Peyer's patch (tissue), 4 donors: ENCODE measurements at regions not wholly inside any gene's neighbourhood (a gene's known extent, or its start where the extent isn't known, plus 50 kb on each side); places are given as distances from the start of the nearest gene placed in this dataset.

Source experiments
- DNase-seq, 3 donors: peaks; one replicate each; pipeline ENCODE4 v3.0.0-alpha.2; 2017 to 2019
- H3K27ac ChIP-seq, 4 donors: fragments of 200-600 bp; sonication (generic); one replicate each; pipeline ENCODE4 v1.5.1; 2016 to 2019
- H3K27me3 ChIP-seq, 2 donors: fragments of 200-600 bp; sonication (generic); one replicate each; pipeline ENCODE4 v1.5.1; 2019
- H3K36me3 ChIP-seq, 3 donors: fragments of 200-600 bp; sonication (generic); one replicate each; pipeline ENCODE4 v1.5.1; 2016 to 2019
- H3K4me1 ChIP-seq, 4 donors: fragments of 200-600 bp; sonication (generic); one replicate each; pipeline ENCODE4 v1.5.1; 2016 to 2019
- H3K4me3 ChIP-seq, 4 donors: fragments of 200-600 bp; sonication (generic); 1 replicate in 3 of 4; 2 replicates in 1 of 4; pipeline ENCODE4 v1.5.1; 2016 to 2019; ENCODE audit warnings: mild to moderate bottlenecking in 1 of 4
- H3K9me3 ChIP-seq, 4 donors: fragments of 200-600 bp; sonication (generic); one replicate each; pipeline ENCODE4 v1.5.1; 2016 to 2019; ENCODE audit warnings: mild to moderate bottlenecking in 1 of 4
- CTCF ChIP-seq, 6 experiments: fragments of 450-650 bp in 4 of 6; fragments of 200-600 bp in 2 of 6; sonication (generic) in 1 of 6; IDR thresholded peaks; one replicate each; pipeline ENCODE4 v1.5.1; 2017 to 2019; ENCODE audit warnings: antibody characterized with exemption in 6 of 6, mild to moderate bottlenecking in 3 of 6, moderate library complexity in 1 of 6
- POLR2A ChIP-seq, 2 donors: fragments of 450-650 bp; IDR thresholded peaks; one replicate each; pipeline ENCODE4 v1.5.1; 2017; ENCODE audit warnings: antibody characterized with exemption in 2 of 2, mild to moderate bottlenecking in 2 of 2, moderate library complexity in 2 of 2

DNA sequence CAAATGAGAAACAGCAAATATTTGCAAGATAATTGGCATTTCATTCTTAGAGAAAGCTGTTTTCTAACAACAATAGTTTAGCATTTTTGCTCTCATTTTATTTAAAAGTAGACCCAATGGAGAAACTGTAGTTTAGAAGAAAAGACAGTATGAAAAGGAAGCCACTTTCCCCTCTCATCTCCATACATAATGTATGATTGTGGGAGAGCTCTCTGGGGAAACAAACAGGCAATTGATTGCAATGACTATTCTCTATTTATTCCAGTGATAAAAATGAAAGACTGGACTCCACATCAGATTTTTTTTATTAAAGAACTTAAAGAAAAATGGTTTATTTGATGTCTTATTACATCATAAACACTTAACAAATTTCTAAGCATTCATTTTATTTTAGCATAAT, 116.8 kb upstream of the SASH1 start:
- DNase-seq: no peak

GRCh38 chr6:148226284-148226683, 116.4 kb upstream of the SASH1 start:
- Histone ChIP-seq H3K9me3 (no peaks in the 10 kb centered on the region), H3K4me3 (no peak overlapping the region), H3K4me1 (peaks cover 0 to 5% (median 0%) of the 10 kb centered on the region in 4 donors), H3K27me3 (no peaks in the 10 kb centered on the region), H3K27ac (no peak overlapping the region), H3K36me3 (no peaks in the 10 kb centered on the region)
- no peak for DNase-seq
- TF ChIP-seq CTCF (IDR thresholded peaks at IDR 0.05): no peak
- TF ChIP-seq POLR2A (IDR thresholded peaks at IDR 0.05): no peak

More for the DNA sequence above, 116.8 kb upstream of the SASH1 start:
- Histone ChIP-seq H3K4me3 (no peak overlapping the region), H3K27me3 (no peaks in the 10 kb centered on the region), H3K27ac (no peak overlapping the region), H3K9me3 (no peaks in the 10 kb centered on the region), H3K36me3 (no peaks in the 10 kb centered on the region), H3K4me1 (peaks cover 0 to 5% (median 0%) of the 10 kb centered on the region in 4 donors)
- TF ChIP-seq CTCF (IDR thresholded peaks at IDR 0.05): no peak
- no peak for TF ChIP-seq POLR2A (IDR thresholded peaks at IDR 0.05)

GRCh38 chr6:148231572-148231971, 111.1 kb upstream of the SASH1 start:
- Histone ChIP-seq H3K36me3 (no peaks in the 10 kb centered on the region), H3K27ac (no peak overlapping the region), H3K27me3 (no peaks in the 10 kb centered on the region), H3K9me3 (no peaks in the 10 kb centered on the region), H3K4me1 (no peaks in the 10 kb centered on the region), H3K4me3 (no peak overlapping the region)
- DNase-seq: no peak
- no peak for TF ChIP-seq CTCF (IDR thresholded peaks at IDR 0.05)
- TF ChIP-seq POLR2A (IDR thresholded peaks at IDR 0.05): no peak

- TF ChIP-seq POLR2A (IDR thresholded peaks at IDR 0.05) (no peak), CTCF (IDR thresholded peaks at IDR 0.05) (no peak)
- no peak overlapping the region for H3K4me3 ChIP-seq
- H3K4me1 ChIP-seq: no peaks in the 10 kb centered on the region
Observed at GRCh38 chr6:148235446-148235845, 107.2 kb upstream of the SASH1 start.

GRCh38 chr6:148238713-148239112, 103.9 kb upstream of the SASH1 start:
- no peak for DNase-seq
- Histone ChIP-seq H3K27ac (no peak overlapping the region), H3K27me3 (no peaks in the 10 kb centered on the region), H3K9me3 (no peaks in the 10 kb centered on the region), H3K36me3 (no peaks in the 10 kb centered on the region), H3K4me3 (no peak overlapping the region), H3K4me1 (no peaks in the 10 kb centered on the region)
- TF ChIP-seq CTCF (IDR thresholded peaks at IDR 0.05) (no peak), POLR2A (IDR thresholded peaks at IDR 0.05) (no peak)

More at GRCh38 chr6:148235446-148235845, 107.2 kb upstream of the SASH1 start:
- H3K27me3 ChIP-seq: no peaks in the 10 kb centered on the region
- no peaks in the 10 kb centered on the region for H3K36me3 ChIP-seq
- H3K9me3 ChIP-seq: no peaks in the 10 kb centered on the region
- DNase-seq: no peak
- no peak overlapping the region for H3K27ac ChIP-seq

DNA sequence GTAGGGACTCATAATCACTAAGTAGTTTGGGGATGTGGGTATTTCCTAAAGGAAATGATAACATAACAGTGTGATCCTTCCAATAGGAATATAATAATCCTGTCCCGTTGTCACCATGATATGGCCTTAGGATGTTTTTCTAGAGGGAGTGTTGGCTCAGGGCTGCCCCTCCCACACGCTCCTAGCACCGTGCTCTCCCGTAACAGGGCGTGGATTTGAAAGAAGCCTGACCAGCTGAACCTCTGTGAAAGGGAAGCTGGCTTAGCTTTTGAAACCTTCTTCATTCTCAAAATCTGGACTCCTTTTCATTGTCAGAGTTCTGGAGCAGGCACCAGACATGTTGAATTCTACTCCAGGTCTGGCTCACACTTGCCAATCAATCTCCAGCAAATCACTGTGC, 103.4 kb upstream of the SASH1 start:
- TF ChIP-seq CTCF (IDR thresholded peaks at IDR 0.05) (no peak), POLR2A (IDR thresholded peaks at IDR 0.05) (no peak)
- Histone ChIP-seq H3K4me1 (no peaks in the 10 kb centered on the region), H3K9me3 (no peaks in the 10 kb centered on the region), H3K36me3 (no peaks in the 10 kb centered on the region), H3K4me3 (no peak overlapping the region), H3K27ac (no peak overlapping the region), H3K27me3 (no peaks in the 10 kb centered on the region)
- DNase-seq: no peak
